HUDEP-2 (cell line): ENCODE measurements at regions not wholly inside any gene's neighbourhood (a gene's known extent, or its start where the extent isn't known, plus 50 kb on each side); places are given as distances from the start of the nearest gene placed in this dataset.
"Not testable (repeated sequence)": the region's sequence is repeated elsewhere in the genome, so short reads cannot be mapped to it uniquely, and the experiment has no call there.

Experiments used
- DNase-seq, 76 experiments: peaks; one replicate each; lab custom pipeline; 2025; ENCODE audit not compliant: unreplicated experiment in 76 of 76; lab: John Stamatoyannopoulos, UW

- DNase-seq, result not testable (repeated sequence)
Measured at GRCh38 chr7:142575351-142575750, 173.9 kb upstream of the PRSS1 start.

- DNase-seq, result no peak
Measured at GRCh38 chr7:142571581-142571980, 177.7 kb upstream of the PRSS1 start.

- no peak for DNase-seq
Measured at GRCh38 chr7:142569851-142570250, 179.4 kb upstream of the PRSS1 start.

GRCh38 chr7:142568435-142569097, 180.7 kb upstream of the PRSS1 start:
- no peak for DNase-seq

DNA sequence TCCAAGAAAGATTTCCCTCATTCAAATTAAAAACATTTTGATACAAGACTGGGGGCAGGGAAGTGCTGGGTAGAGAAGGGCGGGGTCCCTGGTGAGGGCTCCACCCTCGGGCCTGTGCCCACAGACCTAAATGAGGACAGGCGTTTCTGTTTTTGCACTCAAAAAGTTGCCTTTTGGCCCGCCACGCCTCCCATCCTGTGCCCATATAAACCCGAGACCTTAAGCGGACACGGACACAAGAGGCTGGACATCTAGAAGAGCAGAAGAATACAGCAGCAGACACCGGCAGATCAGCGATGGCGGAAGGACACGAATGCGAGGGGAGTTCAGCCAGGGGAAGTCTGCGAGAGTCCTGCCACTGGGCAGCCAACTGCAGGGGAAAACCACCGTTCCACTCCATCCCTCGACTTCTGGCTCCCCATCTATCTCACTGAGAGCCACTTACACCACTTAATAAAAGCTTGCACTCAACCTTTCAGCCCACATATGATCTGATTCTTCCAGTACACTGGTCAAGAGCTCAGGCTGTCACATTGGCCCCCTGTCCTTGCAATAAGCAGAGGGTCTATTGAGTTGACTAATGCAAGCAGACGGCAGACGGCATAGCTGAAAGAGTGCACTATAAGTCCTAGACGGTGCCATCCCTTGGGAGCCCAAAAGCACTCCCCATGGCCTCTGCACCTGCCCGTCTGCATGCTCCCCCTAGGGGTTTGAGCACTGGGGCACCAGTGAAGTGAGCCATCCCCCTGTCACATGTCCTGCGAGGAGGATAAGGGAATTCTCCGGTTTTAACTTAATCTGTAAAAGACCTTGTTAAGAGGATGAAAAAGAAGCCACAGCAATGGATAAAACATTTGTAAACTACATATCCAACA, 181.8 kb upstream of the PRSS1 start:
- DNase-seq, result no peak

DNA sequence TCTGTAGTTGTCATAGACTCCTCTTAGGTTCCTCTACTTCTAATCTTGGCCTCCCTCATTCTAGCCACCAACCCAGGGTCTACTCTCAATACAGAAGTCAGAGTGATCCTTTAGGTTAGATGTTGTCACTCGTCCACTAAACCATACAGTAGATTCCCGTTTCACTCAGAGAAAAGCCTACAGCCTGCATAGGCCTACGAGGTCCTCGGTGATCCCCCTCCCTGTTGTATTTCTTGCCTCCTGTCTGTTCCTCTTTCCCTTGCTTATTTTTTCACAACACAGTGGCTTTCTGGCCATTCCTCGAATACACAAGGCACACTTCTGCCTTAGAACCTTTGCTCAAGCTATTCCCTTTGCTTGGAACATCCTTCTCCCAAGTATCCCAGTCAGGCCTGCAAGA, 183.0 kb upstream of the PRSS1 start:
- DNase-seq, result no peak

- DNase-seq, result not testable (repeated sequence)
Measured at GRCh38 chr7:142564125-142564524, 185.1 kb upstream of the PRSS1 start.

DNA sequence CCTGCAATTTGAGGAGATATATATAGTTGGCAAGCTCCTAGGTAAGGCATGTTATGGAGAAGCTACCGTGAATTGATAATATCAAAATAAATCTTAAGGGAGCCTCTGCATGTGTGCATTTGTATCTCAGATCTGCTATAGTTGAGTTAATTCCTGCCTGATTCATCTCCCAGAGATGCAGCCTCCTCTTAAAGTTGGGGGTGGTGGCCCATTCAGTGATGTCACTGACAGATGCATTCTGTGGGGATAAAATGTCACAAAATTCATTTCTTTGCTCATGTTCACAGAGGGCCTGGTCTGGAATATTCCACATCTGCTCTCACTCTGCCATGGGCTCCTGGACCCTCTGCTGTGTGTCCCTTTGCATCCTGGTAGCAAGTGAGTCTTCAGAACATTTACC, 185.8 kb upstream of the PRSS1 start:
- no peak for DNase-seq

- no peak for DNase-seq
Measured at GRCh38 chr7:142562688-142563087, 186.6 kb upstream of the PRSS1 start.

DNA sequence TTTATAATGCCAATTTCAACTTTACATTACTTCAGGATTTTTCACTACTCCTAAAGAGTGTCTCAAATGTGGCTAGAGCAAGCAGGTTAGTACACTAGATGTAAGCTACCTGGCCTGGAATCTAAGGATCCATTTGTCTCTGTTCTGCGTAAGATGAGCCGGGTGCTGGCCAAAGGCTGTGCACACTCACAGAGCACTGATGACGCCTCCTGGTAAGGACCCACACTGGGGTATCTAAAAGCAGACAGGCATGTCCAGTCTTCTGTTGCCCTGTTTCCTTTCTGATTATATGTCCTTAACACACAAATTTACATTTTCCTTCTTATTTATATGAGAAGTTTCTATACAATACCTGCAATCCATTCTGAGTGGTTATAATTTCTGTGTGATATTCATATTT, 187.9 kb upstream of the PRSS1 start:
- DNase-seq, result not testable (repeated sequence)

- not testable (repeated sequence) for DNase-seq
Measured at GRCh38 chr7:142560770-142561169, 188.5 kb upstream of the PRSS1 start.

DNA sequence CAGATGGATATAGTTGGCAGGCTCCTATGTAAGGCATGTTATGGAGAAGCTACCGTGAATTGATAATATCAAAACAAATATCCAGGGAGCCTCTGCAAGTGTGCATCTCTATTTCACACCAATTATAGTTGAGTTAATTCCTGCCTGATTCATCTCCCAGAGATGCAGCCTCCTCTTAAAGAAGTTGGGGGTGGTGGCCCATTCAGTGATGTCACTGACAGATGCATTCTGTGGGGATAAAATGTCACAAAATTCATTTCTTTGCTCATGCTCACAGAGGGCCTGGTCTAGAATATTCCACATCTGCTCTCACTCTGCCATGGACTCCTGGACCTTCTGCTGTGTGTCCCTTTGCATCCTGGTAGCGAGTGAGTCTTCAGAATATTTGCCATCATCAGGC, 189.1 kb upstream of the PRSS1 start:
- DNase-seq, result no peak

DNA sequence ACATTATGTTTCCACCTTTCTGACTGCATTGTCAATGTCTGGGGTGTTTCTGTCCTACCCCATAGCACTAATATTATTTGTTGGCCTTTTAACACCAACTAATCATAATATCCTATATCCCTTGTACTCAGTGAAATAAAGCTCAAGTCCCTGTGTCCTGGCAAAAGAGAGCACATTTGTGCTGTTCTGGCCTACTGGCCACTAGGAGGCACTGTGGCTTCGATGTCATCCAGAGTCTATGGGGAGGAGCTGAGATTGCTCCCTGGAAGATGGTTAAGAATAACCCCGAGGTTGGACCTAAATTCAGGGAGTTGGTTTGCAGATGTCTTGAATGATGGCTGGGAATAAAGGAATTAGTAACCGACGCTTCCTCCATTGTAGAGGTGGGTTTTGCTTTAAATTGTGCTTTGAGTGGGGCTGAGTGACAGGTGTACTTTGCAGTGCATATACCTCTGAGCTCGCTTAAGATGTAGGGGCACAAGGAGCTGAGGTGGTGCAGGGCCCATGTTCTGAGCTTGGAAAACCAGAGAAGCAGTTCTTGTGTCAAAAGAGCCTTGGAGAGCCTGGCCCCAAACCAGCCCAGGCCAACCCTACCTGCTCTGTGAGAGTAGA, 191.2 kb upstream of the PRSS1 start:
- DNase-seq, result peak in 31 of 76 experiments; percentile 2 to 52 (median 18)

DNA sequence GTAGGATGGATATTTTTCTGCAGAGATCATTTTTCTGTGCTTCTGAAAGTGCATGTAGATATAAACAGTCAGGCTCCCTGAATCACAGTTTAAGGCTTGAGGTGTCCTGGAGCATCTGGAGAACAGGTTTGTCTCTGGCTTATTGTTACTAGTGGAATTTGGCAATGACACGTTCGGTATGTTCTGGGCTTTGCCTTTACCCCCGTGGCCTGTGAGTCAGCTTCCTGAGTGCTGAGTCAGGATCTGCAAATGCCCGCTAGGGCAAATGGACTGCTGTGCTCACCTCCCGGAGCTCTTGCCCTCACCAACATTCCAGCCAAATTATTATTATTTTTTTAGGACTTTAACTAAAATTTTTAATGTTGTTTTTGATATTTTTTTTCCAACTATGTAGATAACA, 192.5 kb upstream of the PRSS1 start:
- DNase-seq, result peak in 30 of 76 experiments; percentile 1 to 44 (median 16)

DNA sequence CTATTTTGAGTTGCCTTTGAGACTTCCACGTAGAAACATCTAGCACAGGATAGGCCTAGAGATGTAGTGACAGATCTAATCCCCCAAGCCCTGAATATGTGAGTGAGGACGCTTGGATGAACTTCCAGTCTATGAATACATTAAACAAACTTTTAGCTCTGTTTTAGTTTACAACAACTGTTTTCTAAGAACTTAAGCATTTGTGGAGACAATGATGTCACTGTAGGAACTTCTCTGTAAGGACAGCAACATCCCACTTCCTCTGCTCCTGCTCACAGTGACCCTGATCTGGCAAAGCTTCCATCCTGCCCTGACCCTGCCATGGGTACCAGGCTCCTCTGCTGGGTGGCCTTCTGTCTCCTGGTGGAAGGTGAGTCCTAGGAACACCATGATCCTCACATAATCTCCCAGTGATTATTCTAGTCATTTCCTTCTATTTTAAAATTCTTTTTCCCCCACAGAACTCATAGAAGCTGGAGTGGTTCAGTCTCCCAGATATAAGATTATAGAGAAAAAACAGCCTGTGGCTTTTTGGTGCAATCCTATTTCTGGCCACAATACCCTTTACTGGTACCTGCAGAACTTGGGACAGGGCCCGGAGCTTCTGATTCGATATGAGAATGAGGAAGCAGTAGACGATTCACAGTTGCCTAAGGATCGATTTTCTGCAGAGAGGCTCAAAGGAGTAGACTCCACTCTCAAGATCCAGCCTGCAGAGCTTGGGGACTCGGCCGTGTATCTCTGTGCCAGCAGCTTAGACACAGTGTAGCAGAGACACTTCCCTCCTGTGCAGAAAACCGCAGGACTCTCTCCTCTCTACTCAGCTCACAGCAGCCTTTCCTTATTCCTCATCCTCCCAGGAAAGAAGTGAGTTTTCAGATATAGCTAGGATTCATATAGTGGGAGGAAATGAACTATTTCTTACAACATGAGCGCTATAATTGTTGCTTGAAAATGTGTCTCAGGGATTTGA, 194.4 kb upstream of the PRSS1 start:
- no peak for DNase-seq

DNA sequence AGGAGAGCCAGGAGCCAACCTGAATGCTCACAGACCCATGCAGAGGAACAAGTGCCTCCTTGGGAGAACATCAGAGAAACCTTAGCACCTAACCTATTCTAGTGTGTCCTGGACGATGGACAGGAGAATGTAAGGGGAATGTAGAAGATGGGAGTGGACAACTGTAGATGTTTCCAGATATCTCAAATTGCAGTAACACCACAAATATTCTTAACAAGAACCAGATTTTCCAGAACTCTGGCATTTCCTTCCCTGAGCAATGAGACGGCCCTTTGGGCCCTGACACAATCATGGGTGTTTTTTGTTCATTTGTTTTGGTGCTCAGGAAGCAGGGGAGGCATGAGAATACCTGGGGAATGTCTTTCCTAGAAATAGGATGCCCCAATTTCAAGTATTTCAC, 196.1 kb upstream of the PRSS1 start:
- no peak for DNase-seq

DNA sequence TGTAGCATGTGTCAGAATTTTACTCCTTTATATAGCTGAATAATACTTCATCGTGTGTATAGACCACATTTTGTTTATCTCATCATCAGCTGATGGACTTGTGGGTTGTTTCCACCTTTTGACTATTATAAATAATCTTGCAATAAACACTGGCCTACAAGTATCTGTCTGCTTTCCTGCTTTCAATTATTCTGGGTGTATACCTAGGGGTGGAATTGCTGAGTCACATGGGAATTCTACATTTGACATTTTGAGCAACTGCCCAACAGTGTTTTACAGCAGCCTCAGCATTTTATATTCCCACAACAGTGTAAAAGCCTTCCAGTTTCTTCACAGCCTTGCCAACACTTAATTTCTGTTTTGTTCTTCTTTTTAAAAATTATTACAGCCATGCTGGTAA, 200.3 kb upstream of the PRSS1 start:
- DNase-seq, result no peak

- DNase-seq, result no peak
Measured at GRCh38 chr7:142546452-142546851, 202.8 kb upstream of the PRSS1 start.

GRCh38 chr7:142542942-142543341, 206.3 kb upstream of the PRSS1 start:
- DNase-seq, result no peak

- DNase-seq, result no peak
Measured at GRCh38 chr7:142542105-142542504, 207.2 kb upstream of the PRSS1 start.

DNA sequence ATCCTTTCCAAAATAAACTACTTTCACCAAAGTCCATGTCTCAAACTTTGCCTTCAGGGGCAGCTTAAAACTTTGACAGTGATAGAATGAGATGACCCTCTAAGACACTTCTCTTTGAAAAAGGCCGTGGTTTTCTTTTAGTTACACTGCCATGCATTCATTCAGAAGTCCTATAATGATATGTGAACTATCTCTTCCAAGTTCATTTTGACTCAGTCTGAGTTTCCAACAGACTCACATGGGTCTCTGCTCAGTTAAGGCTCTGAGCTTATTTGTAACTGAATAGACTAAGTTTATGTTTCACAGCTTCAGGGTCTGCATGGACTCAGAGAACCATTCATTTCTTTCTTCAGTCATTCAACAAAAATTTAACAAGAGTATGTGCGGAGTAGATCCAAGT, 208.9 kb upstream of the PRSS1 start:
- no peak for DNase-seq
